HCT116 (cell line): ENCODE measurements at regions not wholly inside any gene's neighbourhood (a gene's known extent, or its start where the extent isn't known, plus 50 kb on each side); places are given as distances from the start of the nearest gene placed in this dataset.

Experiments used
- ATF3 ChIP-seq: IDR thresholded peaks from 2 replicates; pipeline ENCODE4 v1.6.1; 2012
- EZH2 ChIP-seq: fragments of 200-600 bp; sonication (generic); IDR thresholded peaks from 2 replicates; pipeline ENCODE4 v1.6.1; 2017; ENCODE audit warnings: antibody characterized with exemption, mixed run types
- EZH2phosphoT487 ChIP-seq: fragments of 200-600 bp; IDR thresholded peaks from 2 replicates; pipeline ENCODE4 v1.6.1; 2018; ENCODE audit warnings: antibody characterized with exemption, borderline replicate concordance
- MAX ChIP-seq: IDR thresholded peaks from 2 replicates; pipeline ENCODE4 v1.6.1; 2012
- POLR2A ChIP-seq: IDR thresholded peaks from 2 replicates; pipeline ENCODE4 v1.7.0; 2011; ENCODE audit warnings: borderline replicate concordance; ENCODE audit not compliant: insufficient read depth, insufficient read length; ENCODE audit errors: extremely low read depth
- REST ChIP-seq: IDR thresholded peaks from 2 replicates; pipeline ENCODE4 v1.6.1; 2012; ENCODE audit warnings: low read depth
- SP1 ChIP-seq: IDR thresholded peaks from 2 replicates; pipeline ENCODE4 v1.6.1; 2012; ENCODE audit warnings: low read depth
- TF ChIP-seq, protein P1 (sequence below), 3 experiments: fragments of 200-600 bp in 1 of 3; sonication (generic) in 1 of 3; IDR thresholded peaks in 2 of 3; conservative IDR thresholded peaks in 1 of 3; 2 replicates each; pipeline ENCODE4 v1.5.1; 2012 to 2017; ENCODE audit warnings: low read depth in 2 of 3, low read length in 2 of 3, antibody characterized with exemption in 1 of 3, borderline replicate concordance in 1 of 3, control low read depth in 1 of 3, mild to moderate bottlenecking in 1 of 3, mixed read lengths in 1 of 3, mixed run types in 1 of 3, moderate library complexity in 1 of 3; ENCODE audit not compliant: insufficient read depth in 1 of 3

GRCh38 chr5:54367844-54368243, 57.5 kb upstream of the ARL15 start:
- TF ChIP-seq, protein P1, sequence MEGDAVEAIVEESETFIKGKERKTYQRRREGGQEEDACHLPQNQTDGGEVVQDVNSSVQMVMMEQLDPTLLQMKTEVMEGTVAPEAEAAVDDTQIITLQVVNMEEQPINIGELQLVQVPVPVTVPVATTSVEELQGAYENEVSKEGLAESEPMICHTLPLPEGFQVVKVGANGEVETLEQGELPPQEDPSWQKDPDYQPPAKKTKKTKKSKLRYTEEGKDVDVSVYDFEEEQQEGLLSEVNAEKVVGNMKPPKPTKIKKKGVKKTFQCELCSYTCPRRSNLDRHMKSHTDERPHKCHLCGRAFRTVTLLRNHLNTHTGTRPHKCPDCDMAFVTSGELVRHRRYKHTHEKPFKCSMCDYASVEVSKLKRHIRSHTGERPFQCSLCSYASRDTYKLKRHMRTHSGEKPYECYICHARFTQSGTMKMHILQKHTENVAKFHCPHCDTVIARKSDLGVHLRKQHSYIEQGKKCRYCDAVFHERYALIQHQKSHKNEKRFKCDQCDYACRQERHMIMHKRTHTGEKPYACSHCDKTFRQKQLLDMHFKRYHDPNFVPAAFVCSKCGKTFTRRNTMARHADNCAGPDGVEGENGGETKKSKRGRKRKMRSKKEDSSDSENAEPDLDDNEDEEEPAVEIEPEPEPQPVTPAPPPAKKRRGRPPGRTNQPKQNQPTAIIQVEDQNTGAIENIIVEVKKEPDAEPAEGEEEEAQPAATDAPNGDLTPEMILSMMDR (IDR thresholded peaks at IDR 0.05 in 2 of 3, conservative IDR thresholded peaks at IDR 0.05 in 1 of 3; ENCODE audit: borderline replicate concordance in 1 of 3, insufficient read depth in 1 of 3, low read depth in 2 of 3, low read length in 2 of 3): no peak
- TF ChIP-seq EZH2 (no peak), MAX (no peak), EZH2phosphoT487 (no peak), SP1 (no peak), REST (no peak), ATF3 (no peak), POLR2A (no peak)
